IPS-18a (cell line): ENCODE measurements at regions not wholly inside any gene's neighbourhood (a gene's known extent, or its start where the extent isn't known, plus 50 kb on each side); places are given as distances from the start of the nearest gene placed in this dataset.
"Not testable (repeated sequence)": the region's sequence is repeated elsewhere in the genome, so short reads cannot be mapped to it uniquely, and the experiment has no call there.

Experiments
- H3K27ac ChIP-seq: one replicate; pipeline ENCODE4 v1.5.1; 2013; ENCODE audit warnings: low read length
- H3K27me3 ChIP-seq: one replicate; pipeline ENCODE4 v1.6.1; 2013; ENCODE audit warnings: mild to moderate bottlenecking, low read length; ENCODE audit not compliant: control insufficient read depth, insufficient read depth
- H3K36me3 ChIP-seq: one replicate; pipeline ENCODE4 v1.6.1; 2013; ENCODE audit warnings: low read depth, low read length; ENCODE audit not compliant: control insufficient read depth
- H3K4me1 ChIP-seq: one replicate; pipeline ENCODE4 v1.6.1; 2013; ENCODE audit warnings: low read depth, low read length; ENCODE audit not compliant: control insufficient read depth
- H3K4me3 ChIP-seq: one replicate; pipeline ENCODE4 v1.5.1; 2013; ENCODE audit warnings: low read length
- H3K9ac ChIP-seq: one replicate; pipeline ENCODE4 v1.6.1; 2013; ENCODE audit warnings: mild to moderate bottlenecking, low read length, moderate library complexity
- H3K9me3 ChIP-seq: one replicate; pipeline ENCODE4 v1.6.1; 2013; ENCODE audit warnings: low read depth, low read length; ENCODE audit not compliant: control insufficient read depth

DNA sequence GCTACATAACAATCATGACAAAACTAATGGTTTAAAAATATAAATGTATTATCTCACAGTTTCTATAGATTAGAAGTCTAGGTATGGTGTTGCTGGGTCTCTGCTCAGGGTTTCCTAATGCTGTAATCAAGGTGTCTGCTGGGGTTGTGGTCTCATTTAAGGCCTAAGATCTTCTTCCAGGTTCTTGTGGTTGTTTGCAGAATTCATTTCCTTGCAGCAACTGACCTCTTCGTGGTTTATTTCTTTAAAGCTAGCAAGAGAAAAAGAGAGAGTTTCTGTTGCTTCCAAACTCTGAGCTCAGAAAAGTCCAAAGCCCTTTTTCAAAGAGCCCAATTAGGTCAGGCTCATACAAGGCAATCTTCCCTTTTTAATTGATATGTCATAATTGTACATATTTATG lies 452.7 kb upstream of the CCDC179 start:
- Histone ChIP-seq H3K27me3 (no peaks in the 10 kb centered on the region), H3K4me3 (no peak overlapping the region), H3K4me1 (no peaks in the 10 kb centered on the region), H3K27ac (no peak overlapping the region), H3K36me3 (no peaks in the 10 kb centered on the region), H3K9me3 (no peaks in the 10 kb centered on the region), H3K9ac (no peak overlapping the region)

DNA sequence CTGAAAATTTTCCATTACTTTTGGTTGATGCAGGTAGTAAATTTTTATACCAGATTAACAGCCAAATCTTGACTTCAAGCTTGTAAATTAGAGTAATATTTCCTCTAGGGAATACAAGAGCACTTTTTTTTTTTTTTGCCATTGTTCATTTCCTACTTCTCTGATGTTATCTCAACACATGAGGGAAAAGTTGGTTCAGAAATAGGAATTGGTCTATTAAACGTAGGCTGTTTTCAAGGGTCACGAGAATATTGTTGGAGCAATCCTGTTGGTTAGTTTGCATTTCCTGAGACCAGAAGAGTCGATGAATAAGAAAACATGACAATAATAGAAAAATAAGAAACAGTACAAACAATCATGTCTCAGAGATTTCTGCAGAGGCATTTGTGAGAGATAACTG lies 453.9 kb upstream of the CCDC179 start:
- H3K4me3 ChIP-seq: no peak overlapping the region
- no peak overlapping the region for H3K9ac ChIP-seq
- H3K27me3 ChIP-seq: no peaks in the 10 kb centered on the region
- H3K36me3 ChIP-seq: no peaks in the 10 kb centered on the region
- no peak overlapping the region for H3K27ac ChIP-seq
- H3K9me3 ChIP-seq: no peaks in the 10 kb centered on the region
- no peaks in the 10 kb centered on the region for H3K4me1 ChIP-seq

DNA sequence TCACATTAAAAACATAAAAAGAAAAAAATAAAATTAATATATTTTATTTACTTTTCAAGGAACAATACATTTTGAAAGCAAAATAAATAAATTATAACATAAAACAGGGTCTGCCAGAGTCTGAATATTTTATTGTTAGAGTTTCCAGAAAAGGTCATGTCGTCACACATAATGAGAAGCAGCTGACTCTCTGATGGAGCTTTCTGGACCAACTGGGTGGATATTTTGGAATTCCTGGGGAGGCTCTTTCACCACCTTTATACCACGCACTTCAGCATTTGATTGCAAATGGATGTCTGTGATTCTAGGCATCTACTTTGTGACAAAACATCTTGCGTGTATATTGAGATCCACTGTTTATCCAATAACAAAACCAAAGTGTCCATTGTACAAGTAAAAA lies 455.0 kb upstream of the CCDC179 start:
- Histone ChIP-seq H3K4me1 (no peaks in the 10 kb centered on the region), H3K9me3 (peaks cover under 1% of the 10 kb centered on the region), H3K27ac (no peak overlapping the region), H3K36me3 (no peaks in the 10 kb centered on the region), H3K4me3 (no peak overlapping the region), H3K27me3 (no peaks in the 10 kb centered on the region), H3K9ac (no peak overlapping the region)

GRCh38 chr11:23317816-23318215 lies 457.5 kb upstream of the CCDC179 start:
- H3K4me1 ChIP-seq: no peaks in the 10 kb centered on the region
- peaks cover 2% of the 10 kb centered on the region for H3K9me3 ChIP-seq
- H3K36me3 ChIP-seq: no peaks in the 10 kb centered on the region

DNA sequence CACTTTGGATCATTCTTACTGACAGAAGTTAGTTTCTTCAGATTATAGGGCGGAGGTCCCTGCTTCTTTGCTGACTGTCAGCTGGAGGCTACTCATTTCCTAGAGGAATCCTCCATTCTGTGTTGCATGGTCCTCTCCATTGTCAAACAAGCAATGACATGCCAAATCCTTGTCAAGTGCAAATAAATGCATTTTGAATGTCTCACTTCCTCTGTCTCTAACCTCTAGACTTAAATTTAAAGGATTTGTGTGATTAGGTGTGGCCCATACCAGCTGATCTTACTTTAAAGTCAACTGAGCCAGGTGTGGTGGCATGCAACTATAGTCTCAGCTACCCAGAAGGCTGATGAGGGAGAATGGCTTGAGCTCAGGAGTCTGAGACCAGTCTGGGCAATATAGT lies 458.4 kb upstream of the CCDC179 start:
- Histone ChIP-seq H3K9me3 (peaks cover 2% of the 10 kb centered on the region), H3K36me3 (no peaks in the 10 kb centered on the region), H3K4me3 (no peak overlapping the region), H3K4me1 (no peaks in the 10 kb centered on the region), H3K27ac (no peak overlapping the region), H3K27me3 (no peaks in the 10 kb centered on the region), H3K9ac (no peak overlapping the region)

More at GRCh38 chr11:23317816-23318215, 457.5 kb upstream of the CCDC179 start:
- H3K27ac ChIP-seq: no peak overlapping the region
- no peaks in the 10 kb centered on the region for H3K27me3 ChIP-seq
- H3K4me3 ChIP-seq: no peak overlapping the region
- no peak overlapping the region for H3K9ac ChIP-seq

DNA sequence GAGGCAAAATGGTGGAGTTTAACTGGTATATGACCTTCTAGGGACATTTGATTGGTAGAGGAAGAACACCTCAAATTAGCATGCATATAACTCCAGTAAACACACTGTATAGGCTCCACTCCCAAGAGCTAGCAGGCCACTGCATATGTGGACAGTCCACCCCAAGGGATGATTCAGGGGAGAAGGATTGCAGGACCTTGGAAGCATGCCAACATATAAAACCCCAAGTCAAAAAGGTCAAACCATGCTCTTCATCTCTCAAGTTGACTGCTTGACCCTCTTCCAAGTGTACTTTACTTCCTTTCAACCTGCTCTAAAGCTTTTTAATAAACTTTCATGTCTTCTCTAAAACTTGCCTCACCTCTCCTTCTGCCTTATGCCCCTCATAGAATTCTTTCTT lies 459.9 kb upstream of the CCDC179 start:
- Histone ChIP-seq H3K27me3 (no peaks in the 10 kb centered on the region), H3K9ac (no peak overlapping the region), H3K36me3 (no peaks in the 10 kb centered on the region), H3K4me3 (no peak overlapping the region), H3K9me3 (peaks cover 2% of the 10 kb centered on the region), H3K27ac (no peak overlapping the region), H3K4me1 (no peaks in the 10 kb centered on the region)

- H3K9ac ChIP-seq: not testable (repeated sequence)
Measured at GRCh38 chr11:23335586-23335985, 475.3 kb upstream of the CCDC179 start.

GRCh38 chr11:23336961-23337360 lies 476.7 kb upstream of the CCDC179 start:
- Histone ChIP-seq H3K27ac (no peak overlapping the region), H3K9me3 (no peaks in the 10 kb centered on the region), H3K4me3 (no peak overlapping the region), H3K9ac (no peak overlapping the region), H3K4me1 (no peaks in the 10 kb centered on the region), H3K27me3 (no peaks in the 10 kb centered on the region), H3K36me3 (no peaks in the 10 kb centered on the region)

More at GRCh38 chr11:23335586-23335985, 475.3 kb upstream of the CCDC179 start:
- H3K4me1 ChIP-seq, H3K36me3 ChIP-seq, H3K9me3 ChIP-seq, H3K27ac ChIP-seq, H3K27me3 ChIP-seq, H3K4me3 ChIP-seq: not testable (repeated sequence)

GRCh38 chr11:23353611-23354010 lies 493.3 kb upstream of the CCDC179 start:
- no peak overlapping the region for H3K4me3 ChIP-seq
- no peaks in the 10 kb centered on the region for H3K4me1 ChIP-seq
- H3K27me3 ChIP-seq: no peaks in the 10 kb centered on the region
- H3K9me3 ChIP-seq: no peaks in the 10 kb centered on the region
- H3K27ac ChIP-seq: no peak overlapping the region
- no peaks in the 10 kb centered on the region for H3K36me3 ChIP-seq
- no peak overlapping the region for H3K9ac ChIP-seq

GRCh38 chr11:23359297-23359696 lies 499.0 kb upstream of the CCDC179 start:
- Histone ChIP-seq H3K36me3 (no peaks in the 10 kb centered on the region), H3K4me3 (no peak overlapping the region), H3K27ac (no peak overlapping the region), H3K4me1 (no peaks in the 10 kb centered on the region), H3K9ac (no peak overlapping the region), H3K9me3 (no peaks in the 10 kb centered on the region), H3K27me3 (no peaks in the 10 kb centered on the region)

GRCh38 chr11:23364076-23364475 lies 503.8 kb upstream of the CCDC179 start:
- H3K4me1 ChIP-seq: no peaks in the 10 kb centered on the region
- no peak overlapping the region for H3K9ac ChIP-seq
- H3K9me3 ChIP-seq: no peaks in the 10 kb centered on the region
- H3K4me3 ChIP-seq: no peak overlapping the region
- no peak overlapping the region for H3K27ac ChIP-seq
- H3K27me3 ChIP-seq: no peaks in the 10 kb centered on the region
- no peaks in the 10 kb centered on the region for H3K36me3 ChIP-seq

GRCh38 chr11:23370580-23371275 lies 510.5 kb upstream of the CCDC179 start:
- Histone ChIP-seq H3K9ac (no peak overlapping the region), H3K4me3 (no peak overlapping the region), H3K27me3 (no peaks in the 10 kb centered on the region), H3K27ac (no peak overlapping the region), H3K9me3 (no peaks in the 10 kb centered on the region), H3K36me3 (no peaks in the 10 kb centered on the region), H3K4me1 (no peaks in the 10 kb centered on the region)
